ENCODE measurements at regions not wholly inside any gene's neighbourhood (a gene's known extent, or its start where the extent isn't known, plus 50 kb on each side); places are given as distances from the start of the nearest gene placed in this dataset.

DNA sequence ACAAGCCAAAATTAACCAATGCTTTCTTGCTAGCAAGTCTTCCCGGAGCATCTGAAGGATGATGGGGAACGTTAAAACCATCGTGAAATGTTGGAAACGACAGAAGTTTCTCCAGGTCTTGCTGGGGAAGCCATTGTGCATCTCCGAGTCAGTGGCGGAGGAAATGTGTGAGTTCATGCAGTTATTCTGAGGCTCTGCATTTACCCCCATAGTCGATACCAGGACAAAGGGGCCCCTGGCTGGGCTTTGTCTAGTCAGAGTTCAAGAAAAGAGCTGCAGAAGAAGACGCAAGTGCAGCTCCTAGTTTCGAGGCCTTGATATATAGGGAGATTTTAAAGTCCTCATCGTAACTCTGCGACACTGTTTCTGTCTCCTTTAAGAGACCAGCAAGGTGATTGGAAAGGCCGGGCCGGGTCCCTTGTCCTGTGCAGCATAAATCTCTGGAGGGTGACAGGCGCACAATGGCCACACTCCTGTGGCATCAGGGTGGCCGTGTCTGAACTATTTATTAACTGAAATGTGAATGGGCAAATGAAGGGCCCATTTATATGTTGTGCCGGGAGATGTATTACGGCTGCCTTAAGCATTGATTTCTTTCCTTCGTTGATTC lies 172.0 kb downstream of the TEX29 start:
- Histone ChIP-seq H3K36me3 (ENCODE audit: low read length) (no peaks in the 10 kb centered on the region), H3K4me2 (ENCODE audit: low read depth, low read length, poor library complexity, severe bottlenecking) (no peak overlapping the region), H3F3A (ENCODE audit: insufficient read depth) (no peaks in the 10 kb centered on the region), H3K9ac (ENCODE audit: low read length) (no peak overlapping the region), H3K27ac (ENCODE audit: low read depth, low read length) (no peak overlapping the region), H2AFZ (ENCODE audit: low read depth, low read length, severe bottlenecking) (no peak overlapping the region), H3K9me3 (ENCODE audit: insufficient read depth, low read length) (no peaks in the 10 kb centered on the region), H4K20me1 (ENCODE audit: low read depth, low read length) (no peaks in the 10 kb centered on the region), H3K9me2 (replicated peaks; ENCODE audit: insufficient read depth, low read length) (no peaks in the 10 kb centered on the region), H3K79me2 (ENCODE audit: insufficient read depth, low read length) (no peaks in the 10 kb centered on the region), H3K4me3 (ENCODE audit: insufficient read depth, low read length, poor library complexity, severe bottlenecking) (no peak overlapping the region), H3K27me3 (ENCODE audit: low read length) (no peaks in the 10 kb centered on the region)
- TF ChIP-seq CTCF (IDR thresholded peaks at IDR 0.05; ENCODE audit: insufficient read depth, low read length, poor library complexity, severe bottlenecking) (no peak), EZH2phosphoT487 (conservative IDR thresholded peaks at IDR 0.05; ENCODE audit: low read length) (no peak)

DNA sequence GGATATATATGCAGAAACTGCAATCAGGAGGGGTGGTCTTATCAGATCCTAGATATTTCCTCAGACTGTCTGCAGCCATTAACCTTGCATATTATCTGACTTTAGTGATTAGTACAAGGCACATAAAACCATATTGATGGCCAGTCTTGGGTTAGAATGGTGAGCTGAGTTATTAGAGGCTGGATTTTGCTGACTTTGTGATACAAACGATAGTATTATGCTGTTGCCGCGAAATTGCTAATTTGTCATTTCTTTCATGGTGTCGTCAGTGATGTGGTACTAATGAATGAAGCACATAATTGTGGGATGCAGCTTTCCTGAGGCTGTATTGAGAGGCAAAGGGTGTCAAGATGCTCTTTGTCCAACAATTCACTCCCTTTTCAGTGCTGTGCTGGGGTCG lies 172.5 kb downstream of the TEX29 start:
- Histone ChIP-seq H3K4me3 (ENCODE audit: insufficient read depth, low read length, poor library complexity, severe bottlenecking) (no peak overlapping the region), H3F3A (ENCODE audit: insufficient read depth) (no peaks in the 10 kb centered on the region), H3K36me3 (ENCODE audit: low read length) (no peaks in the 10 kb centered on the region), H3K79me2 (ENCODE audit: insufficient read depth, low read length) (no peaks in the 10 kb centered on the region), H3K9me3 (ENCODE audit: insufficient read depth, low read length) (no peaks in the 10 kb centered on the region), H3K9me2 (replicated peaks; ENCODE audit: insufficient read depth, low read length) (no peaks in the 10 kb centered on the region), H2AFZ (ENCODE audit: low read depth, low read length, severe bottlenecking) (no peak overlapping the region), H4K20me1 (ENCODE audit: low read depth, low read length) (no peaks in the 10 kb centered on the region), H3K27ac (ENCODE audit: low read depth, low read length) (no peak overlapping the region), H3K27me3 (ENCODE audit: low read length) (no peaks in the 10 kb centered on the region), H3K4me2 (ENCODE audit: low read depth, low read length, poor library complexity, severe bottlenecking) (no peak overlapping the region), H3K9ac (ENCODE audit: low read length) (no peak overlapping the region)
- TF ChIP-seq CTCF (IDR thresholded peaks at IDR 0.05; ENCODE audit: insufficient read depth, low read length, poor library complexity, severe bottlenecking) (no peak), EZH2phosphoT487 (conservative IDR thresholded peaks at IDR 0.05; ENCODE audit: low read length) (no peak)

- Histone ChIP-seq H3K9me3 (ENCODE audit: insufficient read depth, low read length) (no peaks in the 10 kb centered on the region), H3K27ac (ENCODE audit: low read depth, low read length) (no peak overlapping the region), H3K4me3 (ENCODE audit: insufficient read depth, low read length, poor library complexity, severe bottlenecking) (no peak overlapping the region), H3K27me3 (ENCODE audit: low read length) (no peaks in the 10 kb centered on the region), H3F3A (ENCODE audit: insufficient read depth) (no peaks in the 10 kb centered on the region), H3K9me2 (replicated peaks; ENCODE audit: insufficient read depth, low read length) (no peaks in the 10 kb centered on the region), H3K9ac (ENCODE audit: low read length) (no peak overlapping the region), H3K36me3 (ENCODE audit: low read length) (no peaks in the 10 kb centered on the region), H4K20me1 (ENCODE audit: low read depth, low read length) (no peaks in the 10 kb centered on the region), H2AFZ (ENCODE audit: low read depth, low read length, severe bottlenecking) (no peak overlapping the region), H3K79me2 (ENCODE audit: insufficient read depth, low read length) (no peaks in the 10 kb centered on the region), H3K4me2 (ENCODE audit: low read depth, low read length, poor library complexity, severe bottlenecking) (no peak overlapping the region)
- TF ChIP-seq CTCF (IDR thresholded peaks at IDR 0.05; ENCODE audit: insufficient read depth, low read length, poor library complexity, severe bottlenecking): no peak
- TF ChIP-seq EZH2phosphoT487 (conservative IDR thresholded peaks at IDR 0.05; ENCODE audit: low read length): no peak
Observed at GRCh38 chr13:111493468-111493867, 173.0 kb downstream of the TEX29 start.
